Frontal cortex (tissue), 3 donors: ENCODE measurements at regions not wholly inside any gene's neighbourhood (a gene's known extent, or its start where the extent isn't known, plus 50 kb on each side); places are given as distances from the start of the nearest gene placed in this dataset.

Source experiments
- DNase-seq, 2 donors: peaks; one replicate each; pipeline ENCODE4 v3.0.0; 2012; ENCODE audit warnings: low spot score in 2 of 2
- FAIRE-seq: peaks from 2 replicates; lab custom pipeline; 2012; peaks lifted over from hg19 to GRCh38; lab: Jason Lieb, UNC
- donor health status: control.
- donor health status: control.
- donor health status: control.

- no peak for DNase-seq
- no peak for FAIRE-seq
Measured at GRCh38 chr9:18018221-18018620, 439.4 kb downstream of the SH3GL2 start.

- DNase-seq (no peak), FAIRE-seq (no peak)
Measured at GRCh38 chr9:18018661-18019060, 439.8 kb downstream of the SH3GL2 start.

GRCh38 chr9:18020121-18020745, 441.4 kb downstream of the SH3GL2 start:
- DNase-seq (no peak), FAIRE-seq (no peak)

GRCh38 chr9:18022642-18023041, 443.8 kb downstream of the SH3GL2 start:
- FAIRE-seq (no peak), DNase-seq (no peak)

GRCh38 chr9:18023332-18023731, 444.5 kb downstream of the SH3GL2 start:
- DNase-seq (no peak), FAIRE-seq (no peak)

GRCh38 chr9:18032636-18033035, 441.3 kb upstream of the ADAMTSL1 start:
- DNase-seq (no peak), FAIRE-seq (no peak)

GRCh38 chr9:18036422-18037187, 437.3 kb upstream of the ADAMTSL1 start:
- FAIRE-seq (no peak), DNase-seq (no peak)

GRCh38 chr9:18037981-18038380, 436.0 kb upstream of the ADAMTSL1 start:
- DNase-seq (no peak), FAIRE-seq (no peak)

GRCh38 chr9:18040327-18040726, 433.6 kb upstream of the ADAMTSL1 start:
- FAIRE-seq, result no peak
- DNase-seq, result no peak

- DNase-seq (no peak), FAIRE-seq (no peak)
Measured at GRCh38 chr9:18043978-18044377, 430.0 kb upstream of the ADAMTSL1 start.

- no peak for DNase-seq
- no peak for FAIRE-seq
Measured at GRCh38 chr9:18045326-18045725, 428.6 kb upstream of the ADAMTSL1 start.

GRCh38 chr9:18046068-18046467, 427.9 kb upstream of the ADAMTSL1 start:
- FAIRE-seq (no peak), DNase-seq (no peak)

GRCh38 chr9:18051638-18052037, 422.3 kb upstream of the ADAMTSL1 start:
- no peak for FAIRE-seq
- no peak for DNase-seq

- DNase-seq (no peak), FAIRE-seq (no peak)
Measured at GRCh38 chr9:18052060-18052459, 421.9 kb upstream of the ADAMTSL1 start.

GRCh38 chr9:18056269-18056992, 417.5 kb upstream of the ADAMTSL1 start:
- no peak for FAIRE-seq
- DNase-seq, result no peak

- FAIRE-seq, result no peak
- no peak for DNase-seq
Measured at GRCh38 chr9:18056993-18057369, 417.0 kb upstream of the ADAMTSL1 start.

- no peak for FAIRE-seq
- no peak for DNase-seq
Measured at GRCh38 chr9:18058564-18059442, 415.1 kb upstream of the ADAMTSL1 start.

GRCh38 chr9:18059447-18059846, 414.5 kb upstream of the ADAMTSL1 start:
- no peak for DNase-seq
- FAIRE-seq, result no peak

GRCh38 chr9:18060269-18060934, 413.6 kb upstream of the ADAMTSL1 start:
- FAIRE-seq (no peak), DNase-seq (no peak)

GRCh38 chr9:18061332-18061731, 412.6 kb upstream of the ADAMTSL1 start:
- DNase-seq (no peak), FAIRE-seq (no peak)
